HFF-Myc (cell line): ENCODE measurements at regions not wholly inside any gene's neighbourhood (a gene's known extent, or its start where the extent isn't known, plus 50 kb on each side); places are given as distances from the start of the nearest gene placed in this dataset.
"Not testable (repeated sequence)": the region's sequence is repeated elsewhere in the genome, so short reads cannot be mapped to it uniquely, and the experiment has no call there.

ENCODE experiments used
- DNase-seq: peaks from one replicate; pipeline ENCODE4 v3.0.0-alpha.2; 2011; ENCODE audit warnings: low read depth; ENCODE audit errors: extremely low read depth
- H3K4me3 ChIP-seq: replicated peaks from 2 replicates; pipeline ENCODE4 v1.5.1; 2011; ENCODE audit warnings: low read depth, mild to moderate bottlenecking, control low read depth, low read length
- CTCF ChIP-seq: IDR thresholded peaks from 2 replicates; pipeline ENCODE4 v1.5.1; 2012; ENCODE audit warnings: mild to moderate bottlenecking, low read depth, low read length, control low read depth; ENCODE audit errors: missing control alignments

DNA sequence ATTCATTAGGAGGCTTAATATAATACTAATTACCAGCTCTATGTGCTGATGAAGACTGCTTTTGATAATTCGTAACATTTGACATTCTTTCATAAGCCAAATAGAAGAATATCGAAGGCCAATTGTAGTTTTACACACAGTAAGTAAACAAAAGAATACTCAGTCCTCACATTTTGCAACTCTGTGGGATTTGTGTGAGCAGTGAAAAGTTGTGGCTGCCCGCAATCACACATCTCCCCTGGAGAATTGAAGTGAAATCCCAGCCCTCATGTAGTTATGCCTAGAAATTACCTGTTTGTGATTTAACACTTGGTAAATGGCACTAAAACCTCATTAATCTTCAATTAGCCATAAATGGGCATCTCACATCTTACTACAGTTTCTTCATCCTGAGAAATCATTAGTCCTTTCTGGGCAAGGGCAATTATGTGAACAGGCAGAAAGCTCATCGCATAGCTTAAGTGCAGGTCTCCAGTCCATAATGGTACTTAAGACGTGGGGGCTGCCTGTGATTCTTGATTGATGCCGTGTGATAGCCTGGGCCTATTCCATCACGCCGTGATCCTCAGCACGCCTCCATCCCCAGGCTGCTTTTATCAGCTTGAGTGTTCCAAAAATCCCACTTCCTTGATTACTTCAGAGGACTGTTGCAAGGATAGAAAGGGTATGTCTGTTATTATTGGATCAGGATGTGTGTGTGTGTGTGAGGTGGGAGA lies 97.9 kb upstream of the METTL14 start:
- TF ChIP-seq CTCF, result no peak
- no peak for DNase-seq

GRCh38 chr4:118587946-118588345 lies 97.2 kb upstream of the METTL14 start:
- no peak overlapping the region for H3K4me3 ChIP-seq
- no peak for TF ChIP-seq CTCF
- DNase-seq, result no peak

More for the DNA sequence above, 97.9 kb upstream of the METTL14 start:
- no peak overlapping the region for H3K4me3 ChIP-seq

GRCh38 chr4:118589471-118590055 lies 95.6 kb upstream of the METTL14 start:
- DNase-seq, result no peak
- TF ChIP-seq CTCF, result no peak

GRCh38 chr4:118591339-118592046 lies 93.7 kb upstream of the METTL14 start:
- H3K4me3 ChIP-seq, result peak overlapping the region; percentile 56
- peak; percentile 56 for DNase-seq

More at GRCh38 chr4:118589471-118590055, 95.6 kb upstream of the METTL14 start:
- H3K4me3 ChIP-seq, result no peak overlapping the region

- peak overlapping the region; percentile 56 for H3K4me3 ChIP-seq
- DNase-seq, result not testable (repeated sequence)
These were observed 92.9 kb upstream of the METTL14 start for GRCh38 chr4:118592289-118592688.

DNA sequence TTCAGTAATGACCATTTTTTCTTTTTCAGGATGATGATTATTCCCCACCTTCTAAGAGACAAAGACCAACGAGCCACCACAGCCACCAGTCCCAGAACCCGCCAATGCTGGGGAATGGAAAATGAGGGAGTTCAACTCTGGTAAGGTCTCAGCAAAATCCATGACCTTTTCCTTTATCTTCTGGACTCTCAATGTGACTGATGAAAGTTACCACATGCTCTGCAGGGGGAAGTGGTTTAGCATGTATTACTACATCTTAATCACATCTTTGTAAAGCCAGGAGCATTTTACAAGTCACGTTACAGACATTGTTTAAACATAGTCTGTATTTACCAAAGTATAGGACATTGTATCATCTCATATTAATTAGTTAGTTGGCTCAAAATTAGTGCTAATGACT lies 89.3 kb upstream of the METTL14 start:
- H3K4me3 ChIP-seq, DNase-seq: not testable (repeated sequence)

GRCh38 chr4:118625097-118625496 lies 60.1 kb upstream of the METTL14 start:
- DNase-seq, H3K4me3 ChIP-seq: not testable (repeated sequence)

- peak; percentile 37 for DNase-seq
- not testable (repeated sequence) for H3K4me3 ChIP-seq
- TF ChIP-seq CTCF, result peak; percentile 18
These were observed 55.5 kb upstream of the METTL14 start for GRCh38 chr4:118629697-118630096.

DNA sequence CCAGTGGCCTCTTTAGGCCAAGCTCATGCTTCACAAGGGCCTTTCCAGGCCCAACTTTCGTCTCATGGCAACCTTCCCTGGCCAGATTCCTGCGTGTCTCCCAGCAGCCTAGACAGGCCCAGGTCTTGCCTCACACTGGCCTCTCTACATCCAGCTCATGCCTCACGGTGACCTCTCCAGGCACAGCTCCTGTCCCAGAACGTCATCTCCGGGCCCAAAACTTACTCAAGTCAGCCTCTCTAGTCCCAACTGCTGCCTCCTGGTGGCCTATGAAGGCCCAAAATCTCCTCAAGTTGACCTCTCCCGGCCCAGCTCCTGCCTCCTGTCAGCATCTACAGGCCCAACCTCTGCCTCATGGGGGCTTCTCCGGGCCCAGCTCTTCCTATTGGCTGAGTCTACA lies 54.3 kb upstream of the METTL14 start:
- not testable (repeated sequence) for DNase-seq, H3K4me3 ChIP-seq

DNA sequence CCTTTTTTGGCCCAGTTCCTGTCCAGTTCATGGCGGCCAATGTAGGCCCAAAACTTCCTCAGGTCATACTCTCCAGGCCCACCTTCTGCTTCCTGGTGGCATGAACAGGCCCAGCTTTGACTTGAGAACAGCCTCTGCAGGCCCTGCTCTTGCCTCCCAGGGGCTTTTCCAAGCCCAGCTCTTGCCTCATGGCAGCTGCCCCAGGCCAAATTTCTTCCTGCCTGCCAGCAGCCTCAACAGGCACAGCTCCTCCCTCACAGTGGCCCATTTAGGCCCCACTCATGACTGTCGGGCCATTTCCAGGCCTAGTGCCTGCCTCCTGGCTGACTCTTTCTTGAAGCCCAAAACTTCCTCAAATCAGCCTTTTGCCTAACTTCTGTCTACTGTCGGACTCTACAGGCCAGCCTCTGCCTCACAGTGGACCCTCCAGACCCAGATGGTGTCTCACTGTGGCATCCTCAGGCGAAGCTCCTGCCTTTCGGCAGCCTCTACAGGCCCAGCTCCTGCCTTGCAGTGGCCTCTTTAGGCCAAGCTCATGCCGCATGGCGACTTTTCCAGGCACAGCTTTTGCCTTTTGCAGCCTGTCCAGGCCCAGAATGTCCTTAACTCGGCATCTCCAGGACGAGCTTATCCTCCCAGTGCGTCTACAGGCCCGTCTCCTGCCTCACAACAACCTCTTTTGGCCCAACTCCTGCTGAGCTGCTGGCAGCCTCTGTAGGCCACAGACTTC lies 53.7 kb upstream of the METTL14 start:
- H3K4me3 ChIP-seq, DNase-seq: not testable (repeated sequence)

- not testable (repeated sequence) for DNase-seq, H3K4me3 ChIP-seq
These were observed 51.7 kb upstream of the METTL14 start for GRCh38 chr4:118633476-118633875.

- not testable (repeated sequence) for H3K4me3 ChIP-seq, DNase-seq
These were observed 50.9 kb upstream of the METTL14 start for GRCh38 chr4:118634126-118634875.
